ENCODE measurements at regions not wholly inside any gene's neighbourhood (a gene's known extent, or its start where the extent isn't known, plus 50 kb on each side); places are given as distances from the start of the nearest gene placed in this dataset.

DNA sequence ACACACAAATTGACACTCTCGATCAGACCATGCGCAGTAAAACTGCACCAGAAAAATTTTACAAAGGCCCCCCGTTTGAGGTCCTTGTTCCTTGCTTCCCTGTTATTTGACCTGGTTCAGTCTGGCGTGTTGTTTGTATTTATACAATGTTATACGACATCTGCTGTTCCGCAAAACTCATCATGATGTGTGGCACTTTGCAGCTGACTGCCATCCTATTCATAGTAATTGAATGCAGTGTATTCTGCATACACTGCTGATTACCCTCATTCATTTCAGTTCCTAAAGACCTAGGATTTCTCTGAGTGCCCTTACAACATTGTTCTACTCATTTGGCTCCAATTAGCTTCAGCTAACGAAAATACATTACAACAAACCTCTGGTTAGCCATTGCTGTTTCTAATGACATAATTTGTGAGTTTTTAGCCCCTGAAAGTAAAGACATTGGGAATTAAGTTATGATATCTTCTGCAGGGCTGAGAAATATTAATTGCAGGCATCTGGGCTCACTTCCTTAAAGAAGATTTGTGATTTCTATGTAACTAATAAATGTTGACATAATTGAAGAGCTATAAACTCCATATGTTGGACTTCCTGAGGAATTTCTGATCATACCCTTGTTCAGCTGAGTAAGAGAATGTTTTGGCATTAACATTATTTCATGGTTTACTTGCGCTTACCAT lies 75.7 kb downstream of the C3orf38 start (continued):
- TF ChIP-seq ZNF671 (CRISPR knock-in tag; IDR thresholded peaks at IDR 0.05) (no peak), MYBL2 (CRISPR knock-in tag; IDR thresholded peaks at IDR 0.05) (no peak)
- TF ChIP-seq, protein P1, sequence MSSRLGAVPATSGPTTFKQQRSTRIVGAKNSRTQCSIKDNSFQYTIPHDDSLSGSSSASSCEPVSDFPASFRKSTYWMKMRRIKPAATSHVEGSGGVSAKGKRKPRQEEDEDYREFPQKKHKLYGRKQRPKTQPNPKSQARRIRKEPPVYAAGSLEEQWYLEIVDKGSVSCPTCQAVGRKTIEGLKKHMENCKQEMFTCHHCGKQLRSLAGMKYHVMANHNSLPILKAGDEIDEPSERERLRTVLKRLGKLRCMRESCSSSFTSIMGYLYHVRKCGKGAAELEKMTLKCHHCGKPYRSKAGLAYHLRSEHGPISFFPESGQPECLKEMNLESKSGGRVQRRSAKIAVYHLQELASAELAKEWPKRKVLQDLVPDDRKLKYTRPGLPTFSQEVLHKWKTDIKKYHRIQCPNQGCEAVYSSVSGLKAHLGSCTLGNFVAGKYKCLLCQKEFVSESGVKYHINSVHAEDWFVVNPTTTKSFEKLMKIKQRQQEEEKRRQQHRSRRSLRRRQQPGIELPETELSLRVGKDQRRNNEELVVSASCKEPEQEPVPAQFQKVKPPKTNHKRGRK (CRISPR knock-in tag; IDR thresholded peaks at IDR 0.05; ENCODE audit: borderline replicate concordance) = no peak

DNA sequence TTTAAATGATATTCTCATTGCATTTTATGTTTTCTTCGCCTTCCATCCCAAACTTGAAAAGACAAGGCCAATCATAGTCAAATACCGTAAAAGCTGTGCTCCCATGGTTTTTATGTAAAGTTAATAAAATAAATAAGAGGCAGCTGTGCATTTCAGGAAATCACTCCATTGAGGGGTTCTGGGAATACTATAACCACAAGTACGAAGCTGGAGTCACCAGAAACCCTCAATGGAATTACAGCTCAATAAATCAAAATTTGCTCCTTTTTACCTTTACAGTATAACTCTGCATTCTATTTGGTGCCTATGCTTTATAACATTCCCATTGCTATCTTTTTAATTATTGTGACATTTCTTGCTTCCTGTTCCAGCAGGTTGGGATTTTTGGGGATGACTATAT lies 77.2 kb downstream of the C3orf38 start:
- DNase-seq (ENCODE audit: low spot score) = no peak
- Mint-ChIP-seq H3K9me3 (no peaks in the 10 kb centered on the region), H3K4me3 (no peak overlapping the region), H3K27ac (no peak overlapping the region), H3K27me3 (ENCODE audit: low read depth) (no peaks in the 10 kb centered on the region), H3K36me3 (no peaks in the 10 kb centered on the region), H3K4me1 (peaks cover 9% of the 10 kb centered on the region)
- CTCF ChIA-PET = no interaction called here
- POLR2A ChIA-PET = no interaction called here
- ATAC-seq = no peak
- TF ChIP-seq, protein P2, sequence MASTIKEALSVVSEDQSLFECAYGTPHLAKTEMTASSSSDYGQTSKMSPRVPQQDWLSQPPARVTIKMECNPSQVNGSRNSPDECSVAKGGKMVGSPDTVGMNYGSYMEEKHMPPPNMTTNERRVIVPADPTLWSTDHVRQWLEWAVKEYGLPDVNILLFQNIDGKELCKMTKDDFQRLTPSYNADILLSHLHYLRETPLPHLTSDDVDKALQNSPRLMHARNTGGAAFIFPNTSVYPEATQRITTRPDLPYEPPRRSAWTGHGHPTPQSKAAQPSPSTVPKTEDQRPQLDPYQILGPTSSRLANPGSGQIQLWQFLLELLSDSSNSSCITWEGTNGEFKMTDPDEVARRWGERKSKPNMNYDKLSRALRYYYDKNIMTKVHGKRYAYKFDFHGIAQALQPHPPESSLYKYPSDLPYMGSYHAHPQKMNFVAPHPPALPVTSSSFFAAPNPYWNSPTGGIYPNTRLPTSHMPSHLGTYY (CRISPR knock-in tag; IDR thresholded peaks at IDR 0.05) = no peak
- TF ChIP-seq ZNF317 (CRISPR knock-in tag; IDR thresholded peaks at IDR 0.05; ENCODE audit: borderline replicate concordance, low read depth) (no peak), CREB1 (CRISPR knock-in tag; IDR thresholded peaks at IDR 0.05) (no peak), MYBL2 (CRISPR knock-in tag; IDR thresholded peaks at IDR 0.05) (no peak)
- TF ChIP-seq, protein P3, sequence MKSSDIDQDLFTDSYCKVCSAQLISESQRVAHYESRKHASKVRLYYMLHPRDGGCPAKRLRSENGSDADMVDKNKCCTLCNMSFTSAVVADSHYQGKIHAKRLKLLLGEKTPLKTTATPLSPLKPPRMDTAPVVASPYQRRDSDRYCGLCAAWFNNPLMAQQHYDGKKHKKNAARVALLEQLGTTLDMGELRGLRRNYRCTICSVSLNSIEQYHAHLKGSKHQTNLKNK (CRISPR knock-in tag; IDR thresholded peaks at IDR 0.05) = no peak
- TF ChIP-seq, protein P4, sequence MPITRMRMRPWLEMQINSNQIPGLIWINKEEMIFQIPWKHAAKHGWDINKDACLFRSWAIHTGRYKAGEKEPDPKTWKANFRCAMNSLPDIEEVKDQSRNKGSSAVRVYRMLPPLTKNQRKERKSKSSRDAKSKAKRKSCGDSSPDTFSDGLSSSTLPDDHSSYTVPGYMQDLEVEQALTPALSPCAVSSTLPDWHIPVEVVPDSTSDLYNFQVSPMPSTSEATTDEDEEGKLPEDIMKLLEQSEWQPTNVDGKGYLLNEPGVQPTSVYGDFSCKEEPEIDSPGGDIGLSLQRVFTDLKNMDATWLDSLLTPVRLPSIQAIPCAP (CRISPR knock-in tag; IDR thresholded peaks at IDR 0.05) = no peak
- TF ChIP-seq, protein P5, sequence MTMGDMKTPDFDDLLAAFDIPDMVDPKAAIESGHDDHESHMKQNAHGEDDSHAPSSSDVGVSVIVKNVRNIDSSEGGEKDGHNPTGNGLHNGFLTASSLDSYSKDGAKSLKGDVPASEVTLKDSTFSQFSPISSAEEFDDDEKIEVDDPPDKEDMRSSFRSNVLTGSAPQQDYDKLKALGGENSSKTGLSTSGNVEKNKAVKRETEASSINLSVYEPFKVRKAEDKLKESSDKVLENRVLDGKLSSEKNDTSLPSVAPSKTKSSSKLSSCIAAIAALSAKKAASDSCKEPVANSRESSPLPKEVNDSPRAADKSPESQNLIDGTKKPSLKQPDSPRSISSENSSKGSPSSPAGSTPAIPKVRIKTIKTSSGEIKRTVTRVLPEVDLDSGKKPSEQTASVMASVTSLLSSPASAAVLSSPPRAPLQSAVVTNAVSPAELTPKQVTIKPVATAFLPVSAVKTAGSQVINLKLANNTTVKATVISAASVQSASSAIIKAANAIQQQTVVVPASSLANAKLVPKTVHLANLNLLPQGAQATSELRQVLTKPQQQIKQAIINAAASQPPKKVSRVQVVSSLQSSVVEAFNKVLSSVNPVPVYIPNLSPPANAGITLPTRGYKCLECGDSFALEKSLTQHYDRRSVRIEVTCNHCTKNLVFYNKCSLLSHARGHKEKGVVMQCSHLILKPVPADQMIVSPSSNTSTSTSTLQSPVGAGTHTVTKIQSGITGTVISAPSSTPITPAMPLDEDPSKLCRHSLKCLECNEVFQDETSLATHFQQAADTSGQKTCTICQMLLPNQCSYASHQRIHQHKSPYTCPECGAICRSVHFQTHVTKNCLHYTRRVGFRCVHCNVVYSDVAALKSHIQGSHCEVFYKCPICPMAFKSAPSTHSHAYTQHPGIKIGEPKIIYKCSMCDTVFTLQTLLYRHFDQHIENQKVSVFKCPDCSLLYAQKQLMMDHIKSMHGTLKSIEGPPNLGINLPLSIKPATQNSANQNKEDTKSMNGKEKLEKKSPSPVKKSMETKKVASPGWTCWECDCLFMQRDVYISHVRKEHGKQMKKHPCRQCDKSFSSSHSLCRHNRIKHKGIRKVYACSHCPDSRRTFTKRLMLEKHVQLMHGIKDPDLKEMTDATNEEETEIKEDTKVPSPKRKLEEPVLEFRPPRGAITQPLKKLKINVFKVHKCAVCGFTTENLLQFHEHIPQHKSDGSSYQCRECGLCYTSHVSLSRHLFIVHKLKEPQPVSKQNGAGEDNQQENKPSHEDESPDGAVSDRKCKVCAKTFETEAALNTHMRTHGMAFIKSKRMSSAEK (CRISPR knock-in tag; IDR thresholded peaks at IDR 0.05; ENCODE audit: borderline replicate concordance) = no peak

DNA sequence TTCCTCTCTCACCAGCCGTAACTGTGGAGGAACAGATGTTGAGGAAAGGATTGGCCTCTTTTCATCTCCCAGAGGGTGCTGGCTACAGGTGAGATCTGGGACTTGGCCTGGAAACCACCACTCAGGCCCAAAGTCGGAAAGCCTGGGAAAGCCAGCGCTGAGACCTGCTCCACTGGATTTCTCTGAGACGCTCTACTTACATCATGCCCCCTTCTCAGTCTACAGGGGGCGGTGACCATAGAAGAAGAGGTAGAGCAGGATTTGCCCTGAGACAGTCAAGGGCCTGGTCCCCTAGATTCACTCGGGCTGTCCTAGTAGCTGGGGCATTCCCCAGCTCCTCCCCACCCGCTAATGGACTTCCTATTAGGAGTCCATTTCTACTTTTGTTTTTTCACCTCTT lies 80.9 kb downstream of the C3orf38 start:
- DNase-seq (ENCODE audit: low spot score) (no peak), ATAC-seq (0 out of 2 replicates have a peak, but pooled peaks have one; percentile 53)
- Mint-ChIP-seq H3K4me3 (no peak overlapping the region), H3K27me3 (ENCODE audit: low read depth) (no peaks in the 10 kb centered on the region), H3K36me3 (no peaks in the 10 kb centered on the region), H3K4me1 (peaks cover 7% of the 10 kb centered on the region), H3K9me3 (peaks cover 9% of the 10 kb centered on the region; the same call in 1 of the 2 replicates), H3K27ac (no peak overlapping the region)
- ChIA-PET CTCF (no interaction called here), POLR2A (no interaction called here)
- TF ChIP-seq GRHL2 (CRISPR knock-in tag; IDR thresholded peaks at IDR 0.05; ENCODE audit: insufficient replicate concordance, severe bottlenecking) = no peak
- no peak for TF ChIP-seq MYBL2 (CRISPR knock-in tag; IDR thresholded peaks at IDR 0.05)
- no peak for TF ChIP-seq FOXK1 (CRISPR knock-in tag; IDR thresholded peaks at IDR 0.05)
- TF ChIP-seq NFATC4 (CRISPR knock-in tag; IDR thresholded peaks at IDR 0.05) = no peak
- no peak for TF ChIP-seq SMAD4 (CRISPR knock-in tag; IDR thresholded peaks at IDR 0.05)
- TF ChIP-seq, protein P6, sequence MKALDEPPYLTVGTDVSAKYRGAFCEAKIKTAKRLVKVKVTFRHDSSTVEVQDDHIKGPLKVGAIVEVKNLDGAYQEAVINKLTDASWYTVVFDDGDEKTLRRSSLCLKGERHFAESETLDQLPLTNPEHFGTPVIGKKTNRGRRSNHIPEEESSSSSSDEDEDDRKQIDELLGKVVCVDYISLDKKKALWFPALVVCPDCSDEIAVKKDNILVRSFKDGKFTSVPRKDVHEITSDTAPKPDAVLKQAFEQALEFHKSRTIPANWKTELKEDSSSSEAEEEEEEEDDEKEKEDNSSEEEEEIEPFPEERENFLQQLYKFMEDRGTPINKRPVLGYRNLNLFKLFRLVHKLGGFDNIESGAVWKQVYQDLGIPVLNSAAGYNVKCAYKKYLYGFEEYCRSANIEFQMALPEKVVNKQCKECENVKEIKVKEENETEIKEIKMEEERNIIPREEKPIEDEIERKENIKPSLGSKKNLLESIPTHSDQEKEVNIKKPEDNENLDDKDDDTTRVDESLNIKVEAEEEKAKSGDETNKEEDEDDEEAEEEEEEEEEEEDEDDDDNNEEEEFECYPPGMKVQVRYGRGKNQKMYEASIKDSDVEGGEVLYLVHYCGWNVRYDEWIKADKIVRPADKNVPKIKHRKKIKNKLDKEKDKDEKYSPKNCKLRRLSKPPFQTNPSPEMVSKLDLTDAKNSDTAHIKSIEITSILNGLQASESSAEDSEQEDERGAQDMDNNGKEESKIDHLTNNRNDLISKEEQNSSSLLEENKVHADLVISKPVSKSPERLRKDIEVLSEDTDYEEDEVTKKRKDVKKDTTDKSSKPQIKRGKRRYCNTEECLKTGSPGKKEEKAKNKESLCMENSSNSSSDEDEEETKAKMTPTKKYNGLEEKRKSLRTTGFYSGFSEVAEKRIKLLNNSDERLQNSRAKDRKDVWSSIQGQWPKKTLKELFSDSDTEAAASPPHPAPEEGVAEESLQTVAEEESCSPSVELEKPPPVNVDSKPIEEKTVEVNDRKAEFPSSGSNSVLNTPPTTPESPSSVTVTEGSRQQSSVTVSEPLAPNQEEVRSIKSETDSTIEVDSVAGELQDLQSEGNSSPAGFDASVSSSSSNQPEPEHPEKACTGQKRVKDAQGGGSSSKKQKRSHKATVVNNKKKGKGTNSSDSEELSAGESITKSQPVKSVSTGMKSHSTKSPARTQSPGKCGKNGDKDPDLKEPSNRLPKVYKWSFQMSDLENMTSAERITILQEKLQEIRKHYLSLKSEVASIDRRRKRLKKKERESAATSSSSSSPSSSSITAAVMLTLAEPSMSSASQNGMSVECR (CRISPR knock-in tag; IDR thresholded peaks at IDR 0.05; ENCODE audit: borderline replicate concordance) = no peak
- no peak for TF ChIP-seq ATF1 (CRISPR knock-in tag; IDR thresholded peaks at IDR 0.05)
- TF ChIP-seq, protein P7, sequence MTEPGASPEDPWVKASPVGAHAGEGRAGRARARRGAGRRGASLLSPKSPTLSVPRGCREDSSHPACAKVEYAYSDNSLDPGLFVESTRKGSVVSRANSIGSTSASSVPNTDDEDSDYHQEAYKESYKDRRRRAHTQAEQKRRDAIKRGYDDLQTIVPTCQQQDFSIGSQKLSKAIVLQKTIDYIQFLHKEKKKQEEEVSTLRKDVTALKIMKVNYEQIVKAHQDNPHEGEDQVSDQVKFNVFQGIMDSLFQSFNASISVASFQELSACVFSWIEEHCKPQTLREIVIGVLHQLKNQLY (CRISPR knock-in tag; IDR thresholded peaks at IDR 0.05) = no peak
- TF ChIP-seq, protein P8, sequence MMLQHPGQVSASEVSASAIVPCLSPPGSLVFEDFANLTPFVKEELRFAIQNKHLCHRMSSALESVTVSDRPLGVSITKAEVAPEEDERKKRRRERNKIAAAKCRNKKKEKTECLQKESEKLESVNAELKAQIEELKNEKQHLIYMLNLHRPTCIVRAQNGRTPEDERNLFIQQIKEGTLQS (CRISPR knock-in tag; conservative IDR thresholded peaks at IDR 0.05) = no peak
- no peak for TF ChIP-seq TP53 (CRISPR knock-in tag; IDR thresholded peaks at IDR 0.05)
- no peak for TF ChIP-seq NFYB (CRISPR knock-in tag; conservative IDR thresholded peaks at IDR 0.05; ENCODE audit: low read depth)

Measured in WTC11 (cell line).